ENCODE measurements at regions not wholly inside any gene's neighbourhood (a gene's known extent, or its start where the extent isn't known, plus 50 kb on each side); places are given as distances from the start of the nearest gene placed in this dataset.

GRCh38 chr1:21361506-21361905 lies 71.2 kb upstream of the ECE1 start:
- H3K27ac Mint-ChIP-seq, result no peak overlapping the region
- DNase-seq (ENCODE audit: low spot score), result no peak
- no peaks in the 10 kb centered on the region for H3K9me3 Mint-ChIP-seq
- H3K4me1 Mint-ChIP-seq, result no peaks in the 10 kb centered on the region
- ChIA-PET CTCF (interaction anchor here (0.6 to 1.7 kb wide), 7 partner anchors 9 to 144 kb away, joined by 3 to 16 read pairs (median 5); no protein-coding TSS in a partner anchor), POLR2A (no interaction called here)
- no peaks in the 10 kb centered on the region for H3K36me3 Mint-ChIP-seq
- no peak for ATAC-seq
- TF ChIP-seq RELA (CRISPR knock-in tag; IDR thresholded peaks at IDR 0.05; ENCODE audit: borderline replicate concordance), result no peak
- no peak for TF ChIP-seq JAZF1 (CRISPR knock-in tag; IDR thresholded peaks at IDR 0.05)
- TF ChIP-seq NR1H2 (CRISPR knock-in tag; IDR thresholded peaks at IDR 0.05), result no peak
- no peak for TF ChIP-seq STAT6 (CRISPR knock-in tag; conservative IDR thresholded peaks at IDR 0.05; ENCODE audit: low read depth)
- no peak for TF ChIP-seq CBFB (CRISPR knock-in tag; IDR thresholded peaks at IDR 0.05; ENCODE audit: low read depth)
- TF ChIP-seq SOX15 (CRISPR knock-in tag; IDR thresholded peaks at IDR 0.05), result no peak
- TF ChIP-seq, protein P1, sequence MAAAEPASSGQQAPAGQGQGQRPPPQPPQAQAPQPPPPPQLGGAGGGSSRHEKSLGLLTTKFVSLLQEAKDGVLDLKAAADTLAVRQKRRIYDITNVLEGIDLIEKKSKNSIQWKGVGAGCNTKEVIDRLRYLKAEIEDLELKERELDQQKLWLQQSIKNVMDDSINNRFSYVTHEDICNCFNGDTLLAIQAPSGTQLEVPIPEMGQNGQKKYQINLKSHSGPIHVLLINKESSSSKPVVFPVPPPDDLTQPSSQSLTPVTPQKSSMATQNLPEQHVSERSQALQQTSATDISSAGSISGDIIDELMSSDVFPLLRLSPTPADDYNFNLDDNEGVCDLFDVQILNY (CRISPR knock-in tag; IDR thresholded peaks at IDR 0.05), result no peak
- TF ChIP-seq, protein P2, sequence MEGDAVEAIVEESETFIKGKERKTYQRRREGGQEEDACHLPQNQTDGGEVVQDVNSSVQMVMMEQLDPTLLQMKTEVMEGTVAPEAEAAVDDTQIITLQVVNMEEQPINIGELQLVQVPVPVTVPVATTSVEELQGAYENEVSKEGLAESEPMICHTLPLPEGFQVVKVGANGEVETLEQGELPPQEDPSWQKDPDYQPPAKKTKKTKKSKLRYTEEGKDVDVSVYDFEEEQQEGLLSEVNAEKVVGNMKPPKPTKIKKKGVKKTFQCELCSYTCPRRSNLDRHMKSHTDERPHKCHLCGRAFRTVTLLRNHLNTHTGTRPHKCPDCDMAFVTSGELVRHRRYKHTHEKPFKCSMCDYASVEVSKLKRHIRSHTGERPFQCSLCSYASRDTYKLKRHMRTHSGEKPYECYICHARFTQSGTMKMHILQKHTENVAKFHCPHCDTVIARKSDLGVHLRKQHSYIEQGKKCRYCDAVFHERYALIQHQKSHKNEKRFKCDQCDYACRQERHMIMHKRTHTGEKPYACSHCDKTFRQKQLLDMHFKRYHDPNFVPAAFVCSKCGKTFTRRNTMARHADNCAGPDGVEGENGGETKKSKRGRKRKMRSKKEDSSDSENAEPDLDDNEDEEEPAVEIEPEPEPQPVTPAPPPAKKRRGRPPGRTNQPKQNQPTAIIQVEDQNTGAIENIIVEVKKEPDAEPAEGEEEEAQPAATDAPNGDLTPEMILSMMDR (IDR thresholded peaks at IDR 0.05), result no peak
- TF ChIP-seq ZNF121 (CRISPR knock-in tag; IDR thresholded peaks at IDR 0.05), result no peak
- TF ChIP-seq NFATC4 (CRISPR knock-in tag; IDR thresholded peaks at IDR 0.05), result no peak
- TF ChIP-seq, protein P3, sequence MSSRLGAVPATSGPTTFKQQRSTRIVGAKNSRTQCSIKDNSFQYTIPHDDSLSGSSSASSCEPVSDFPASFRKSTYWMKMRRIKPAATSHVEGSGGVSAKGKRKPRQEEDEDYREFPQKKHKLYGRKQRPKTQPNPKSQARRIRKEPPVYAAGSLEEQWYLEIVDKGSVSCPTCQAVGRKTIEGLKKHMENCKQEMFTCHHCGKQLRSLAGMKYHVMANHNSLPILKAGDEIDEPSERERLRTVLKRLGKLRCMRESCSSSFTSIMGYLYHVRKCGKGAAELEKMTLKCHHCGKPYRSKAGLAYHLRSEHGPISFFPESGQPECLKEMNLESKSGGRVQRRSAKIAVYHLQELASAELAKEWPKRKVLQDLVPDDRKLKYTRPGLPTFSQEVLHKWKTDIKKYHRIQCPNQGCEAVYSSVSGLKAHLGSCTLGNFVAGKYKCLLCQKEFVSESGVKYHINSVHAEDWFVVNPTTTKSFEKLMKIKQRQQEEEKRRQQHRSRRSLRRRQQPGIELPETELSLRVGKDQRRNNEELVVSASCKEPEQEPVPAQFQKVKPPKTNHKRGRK (CRISPR knock-in tag; IDR thresholded peaks at IDR 0.05; ENCODE audit: borderline replicate concordance), result no peak
- no peak overlapping the region for H3K4me3 Mint-ChIP-seq
- H3K27me3 Mint-ChIP-seq (ENCODE audit: low read depth), result no peaks in the 10 kb centered on the region; the same call in 1 of the 2 replicates

DNA sequence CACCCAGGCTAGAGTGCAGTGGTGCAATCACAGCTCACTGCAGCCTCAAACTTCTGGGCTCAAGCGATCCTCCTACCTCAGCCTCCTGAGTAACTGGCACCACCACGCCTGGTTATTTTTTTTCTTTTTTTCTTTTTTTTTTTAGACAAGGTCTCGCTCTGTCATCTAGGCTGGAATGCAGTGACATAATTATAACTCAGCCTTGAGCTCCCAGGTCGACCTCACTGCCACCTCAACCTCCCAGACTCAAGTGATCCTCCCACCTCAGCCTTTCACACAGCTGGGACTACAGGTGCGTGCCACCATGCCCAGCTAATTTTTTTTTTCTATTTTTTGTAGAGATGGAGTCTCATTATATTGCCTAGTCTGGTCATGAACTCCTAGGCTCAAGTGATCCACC lies 66.9 kb upstream of the ECE1 start:
- ChIA-PET CTCF (interaction anchor here (1.0 to 1.4 kb wide), 4 partner anchors 9 to 112 kb away, joined by 3 to 8 read pairs (median 4); no protein-coding TSS in a partner anchor), POLR2A (no interaction called here)
- H3K27ac Mint-ChIP-seq, result no peak overlapping the region
- TF ChIP-seq, protein P4, sequence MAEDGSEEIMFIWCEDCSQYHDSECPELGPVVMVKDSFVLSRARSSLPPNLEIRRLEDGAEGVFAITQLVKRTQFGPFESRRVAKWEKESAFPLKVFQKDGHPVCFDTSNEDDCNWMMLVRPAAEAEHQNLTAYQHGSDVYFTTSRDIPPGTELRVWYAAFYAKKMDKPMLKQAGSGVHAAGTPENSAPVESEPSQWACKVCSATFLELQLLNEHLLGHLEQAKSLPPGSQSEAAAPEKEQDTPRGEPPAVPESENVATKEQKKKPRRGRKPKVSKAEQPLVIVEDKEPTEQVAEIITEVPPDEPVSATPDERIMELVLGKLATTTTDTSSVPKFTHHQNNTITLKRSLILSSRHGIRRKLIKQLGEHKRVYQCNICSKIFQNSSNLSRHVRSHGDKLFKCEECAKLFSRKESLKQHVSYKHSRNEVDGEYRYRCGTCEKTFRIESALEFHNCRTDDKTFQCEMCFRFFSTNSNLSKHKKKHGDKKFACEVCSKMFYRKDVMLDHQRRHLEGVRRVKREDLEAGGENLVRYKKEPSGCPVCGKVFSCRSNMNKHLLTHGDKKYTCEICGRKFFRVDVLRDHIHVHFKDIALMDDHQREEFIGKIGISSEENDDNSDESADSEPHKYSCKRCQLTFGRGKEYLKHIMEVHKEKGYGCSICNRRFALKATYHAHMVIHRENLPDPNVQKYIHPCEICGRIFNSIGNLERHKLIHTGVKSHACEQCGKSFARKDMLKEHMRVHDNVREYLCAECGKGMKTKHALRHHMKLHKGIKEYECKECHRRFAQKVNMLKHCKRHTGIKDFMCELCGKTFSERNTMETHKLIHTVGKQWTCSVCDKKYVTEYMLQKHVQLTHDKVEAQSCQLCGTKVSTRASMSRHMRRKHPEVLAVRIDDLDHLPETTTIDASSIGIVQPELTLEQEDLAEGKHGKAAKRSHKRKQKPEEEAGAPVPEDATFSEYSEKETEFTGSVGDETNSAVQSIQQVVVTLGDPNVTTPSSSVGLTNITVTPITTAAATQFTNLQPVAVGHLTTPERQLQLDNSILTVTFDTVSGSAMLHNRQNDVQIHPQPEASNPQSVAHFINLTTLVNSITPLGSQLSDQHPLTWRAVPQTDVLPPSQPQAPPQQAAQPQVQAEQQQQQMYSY (CRISPR knock-in tag; IDR thresholded peaks at IDR 0.05), result no peak
- TF ChIP-seq ZNF138 (CRISPR knock-in tag; conservative IDR thresholded peaks at IDR 0.05) (no peak), ARID4B (CRISPR knock-in tag; IDR thresholded peaks at IDR 0.05; ENCODE audit: borderline replicate concordance) (no peak), CBFB (CRISPR knock-in tag; IDR thresholded peaks at IDR 0.05; ENCODE audit: low read depth) (no peak), MYBL2 (CRISPR knock-in tag; IDR thresholded peaks at IDR 0.05) (no peak), ATF2 (CRISPR knock-in tag; IDR thresholded peaks at IDR 0.05; ENCODE audit: borderline replicate concordance, low read depth) (no peak), RORB (CRISPR knock-in tag; IDR thresholded peaks at IDR 0.05) (no peak)
- TF ChIP-seq, protein P1 (CRISPR knock-in tag; IDR thresholded peaks at IDR 0.05), result no peak

More for the DNA sequence above, 66.9 kb upstream of the ECE1 start:
- DNase-seq (ENCODE audit: low spot score) (no peak), ATAC-seq (no peak)
- H3K9me3 Mint-ChIP-seq, result no peaks in the 10 kb centered on the region
- H3K4me1 Mint-ChIP-seq, result no peaks in the 10 kb centered on the region
- no peaks in the 10 kb centered on the region for H3K36me3 Mint-ChIP-seq
- no peak overlapping the region for H3K4me3 Mint-ChIP-seq
- H3K27me3 Mint-ChIP-seq (ENCODE audit: low read depth), result no peaks in the 10 kb centered on the region; the same call in 1 of the 2 replicates

All from WTC11 (cell line).